Choroid plexus epithelial cell (primary cell): ENCODE measurements at regions not wholly inside any gene's neighbourhood (a gene's known extent, or its start where the extent isn't known, plus 50 kb on each side); places are given as distances from the start of the nearest gene placed in this dataset.

Experiments
- DNase-seq: peaks from one replicate; pipeline ENCODE4 v3.0.0-alpha.2; 2010; ENCODE audit warnings: low read depth
- H3K4me3 ChIP-seq: 2 replicates; pipeline ENCODE4 v1.5.1; 2011; ENCODE audit warnings: low read depth, mild to moderate bottlenecking, control low read depth, low read length, moderate library complexity
- TF ChIP-seq, protein P1 (sequence below): conservative IDR thresholded peaks from 2 replicates; pipeline ENCODE4 v1.5.1; 2011; ENCODE audit warnings: low read depth, mild to moderate bottlenecking, control low read depth, inconsistent platforms, low read length, moderate library complexity

DNA sequence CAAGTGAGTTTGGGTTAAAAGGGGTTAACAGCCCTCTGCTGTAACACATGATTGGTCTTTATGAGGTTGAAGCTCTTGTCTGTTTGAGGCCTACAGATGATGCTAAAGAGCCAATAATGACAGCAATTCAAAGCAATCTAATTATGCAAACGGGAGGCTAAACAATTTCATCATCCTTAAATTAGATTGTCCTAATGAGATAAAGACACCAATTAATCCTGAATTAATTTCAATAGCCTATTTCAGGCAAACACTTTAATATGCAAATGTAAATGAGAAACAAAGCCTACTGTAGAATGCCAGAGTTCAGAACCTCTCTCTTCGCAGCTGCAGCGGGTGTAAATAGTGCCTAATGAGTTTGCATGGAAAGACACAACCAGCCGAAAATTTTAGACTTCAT, 504.7 kb upstream of the PBX1 start:
- no peak overlapping the region for H3K4me3 ChIP-seq

DNA sequence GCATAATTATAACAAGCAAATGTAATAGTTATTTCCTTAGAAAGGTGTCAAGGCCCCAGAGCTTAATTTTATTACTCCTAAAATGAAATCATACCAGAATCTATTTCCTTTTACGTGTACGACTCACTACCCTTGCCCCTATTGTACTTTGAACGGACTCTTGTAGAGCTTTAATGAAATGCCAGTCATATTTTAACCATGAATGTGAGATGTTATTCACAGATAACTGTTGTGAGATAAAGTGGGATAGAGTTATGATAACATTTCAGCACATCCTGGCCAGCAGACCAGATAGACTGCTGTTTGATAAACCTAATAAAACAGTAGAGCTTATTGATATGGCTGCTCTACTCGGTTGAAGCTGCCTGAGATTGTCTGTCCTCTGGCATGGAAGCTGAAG, 500.8 kb upstream of the PBX1 start:
- TF ChIP-seq, protein P1, sequence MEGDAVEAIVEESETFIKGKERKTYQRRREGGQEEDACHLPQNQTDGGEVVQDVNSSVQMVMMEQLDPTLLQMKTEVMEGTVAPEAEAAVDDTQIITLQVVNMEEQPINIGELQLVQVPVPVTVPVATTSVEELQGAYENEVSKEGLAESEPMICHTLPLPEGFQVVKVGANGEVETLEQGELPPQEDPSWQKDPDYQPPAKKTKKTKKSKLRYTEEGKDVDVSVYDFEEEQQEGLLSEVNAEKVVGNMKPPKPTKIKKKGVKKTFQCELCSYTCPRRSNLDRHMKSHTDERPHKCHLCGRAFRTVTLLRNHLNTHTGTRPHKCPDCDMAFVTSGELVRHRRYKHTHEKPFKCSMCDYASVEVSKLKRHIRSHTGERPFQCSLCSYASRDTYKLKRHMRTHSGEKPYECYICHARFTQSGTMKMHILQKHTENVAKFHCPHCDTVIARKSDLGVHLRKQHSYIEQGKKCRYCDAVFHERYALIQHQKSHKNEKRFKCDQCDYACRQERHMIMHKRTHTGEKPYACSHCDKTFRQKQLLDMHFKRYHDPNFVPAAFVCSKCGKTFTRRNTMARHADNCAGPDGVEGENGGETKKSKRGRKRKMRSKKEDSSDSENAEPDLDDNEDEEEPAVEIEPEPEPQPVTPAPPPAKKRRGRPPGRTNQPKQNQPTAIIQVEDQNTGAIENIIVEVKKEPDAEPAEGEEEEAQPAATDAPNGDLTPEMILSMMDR, result no peak
- no peak overlapping the region for H3K4me3 ChIP-seq
- DNase-seq, result peak; percentile 1

More for the DNA sequence above, 504.7 kb upstream of the PBX1 start:
- DNase-seq, result no peak
- TF ChIP-seq, protein P1, result no peak

DNA sequence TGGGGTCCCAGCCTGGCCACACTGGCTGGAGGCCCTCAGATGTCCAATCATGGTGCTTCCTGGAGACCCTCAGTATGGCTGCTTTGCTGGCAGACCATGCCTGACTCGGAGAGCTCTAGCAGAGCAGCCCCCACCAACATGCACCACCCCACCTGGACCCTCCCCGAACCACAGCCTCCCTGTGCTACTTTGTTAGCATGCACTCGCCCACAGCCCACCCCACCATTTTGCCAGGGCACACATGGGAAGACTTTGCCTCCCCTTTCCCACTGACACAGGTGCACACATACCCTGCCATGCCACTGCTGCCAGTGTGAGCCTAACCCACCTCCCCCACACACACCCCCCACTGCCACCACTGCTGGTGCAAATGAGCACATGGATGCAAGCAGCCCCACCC, 497.5 kb upstream of the PBX1 start:
- TF ChIP-seq, protein P1, result no peak
- H3K4me3 ChIP-seq, result no peak overlapping the region
- DNase-seq, result no peak

DNA sequence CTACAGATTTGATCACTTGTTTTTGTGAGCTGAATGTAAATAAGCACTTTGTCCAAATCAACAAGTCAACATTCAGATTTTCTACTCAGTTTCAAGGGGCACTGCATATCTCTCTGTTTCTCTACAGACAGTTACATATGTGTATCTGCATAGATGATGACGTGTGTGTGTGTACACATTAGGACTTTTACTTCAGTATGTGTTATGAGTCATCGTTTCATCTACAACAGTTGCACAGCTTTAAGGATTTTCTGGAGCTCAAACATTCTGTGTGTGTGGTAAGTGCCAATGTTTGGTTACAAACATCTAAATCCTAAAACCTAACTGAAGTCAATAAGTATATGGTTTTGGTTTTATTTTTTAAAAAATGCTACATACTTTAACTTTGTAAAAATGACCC, 494.5 kb upstream of the PBX1 start:
- DNase-seq, result peak; percentile 5
- TF ChIP-seq, protein P1, result no peak
- no peak overlapping the region for H3K4me3 ChIP-seq

DNA sequence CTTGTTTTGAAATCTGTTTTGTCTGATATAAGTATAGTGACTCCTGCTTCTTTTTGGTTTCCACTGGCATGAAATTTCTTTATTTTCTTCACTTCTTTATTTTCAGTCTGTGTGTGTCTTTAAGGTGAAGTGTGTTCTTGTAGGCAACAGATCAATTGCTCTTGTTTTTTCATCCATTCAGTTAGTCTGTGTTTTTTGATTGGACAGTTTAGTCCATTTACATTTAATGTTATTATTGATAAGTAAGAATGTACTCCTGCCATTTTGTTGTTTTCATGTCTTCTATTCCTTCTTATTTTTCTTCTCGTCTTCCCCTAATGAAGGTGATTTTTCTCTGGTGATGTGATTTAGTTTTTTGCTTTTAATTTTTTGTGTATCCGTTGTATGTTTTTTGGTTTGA, 487.7 kb upstream of the PBX1 start:
- no peak overlapping the region for H3K4me3 ChIP-seq
- DNase-seq, result no peak
- TF ChIP-seq, protein P1, result no peak

DNA sequence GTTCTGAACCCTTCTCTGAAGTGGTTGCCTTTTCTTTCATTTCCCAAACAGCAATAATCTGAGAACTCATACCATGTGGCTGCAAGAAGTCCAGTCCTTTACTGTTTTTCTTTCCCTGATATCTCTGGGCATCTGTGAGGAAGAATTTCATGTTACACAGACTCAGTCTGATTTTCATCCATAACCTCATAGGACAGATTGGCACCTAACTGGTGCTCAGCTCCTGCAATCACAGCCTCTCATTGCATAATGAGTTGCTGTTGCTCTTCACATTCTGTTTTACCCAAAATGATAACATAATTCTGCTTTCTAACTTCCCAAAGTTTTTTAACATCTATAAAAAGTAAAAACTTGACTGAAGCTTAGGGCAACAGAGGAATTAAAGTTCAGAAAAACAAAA, 472.2 kb upstream of the PBX1 start:
- TF ChIP-seq, protein P1, result no peak
- no peak for DNase-seq

DNA sequence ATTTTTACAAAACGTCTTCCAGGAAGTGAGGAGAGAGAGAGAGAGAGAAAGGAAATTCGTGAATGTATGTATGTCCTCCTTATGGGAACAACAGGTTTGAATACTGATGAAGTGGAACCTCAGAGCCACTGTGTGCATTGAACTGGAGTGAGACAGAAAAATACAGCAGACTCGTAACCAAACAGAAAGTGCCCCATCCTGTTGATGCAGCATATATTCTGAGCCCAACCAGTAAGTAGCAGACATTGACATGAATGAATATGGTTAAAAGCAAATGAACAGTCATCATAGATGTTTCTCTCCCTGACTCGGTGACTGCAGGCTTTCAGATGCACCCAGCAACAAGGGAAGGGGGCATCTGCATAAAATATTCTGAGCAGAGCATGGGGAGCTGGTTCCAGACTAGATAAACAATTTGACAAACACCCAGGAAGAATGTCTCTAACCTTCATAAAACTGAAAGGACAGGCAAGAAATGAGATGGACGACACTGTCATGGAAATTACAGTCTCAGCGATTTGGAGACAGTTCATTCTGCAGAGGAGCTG, 471.0 kb upstream of the PBX1 start:
- no peak overlapping the region for H3K4me3 ChIP-seq
- no peak for DNase-seq
- TF ChIP-seq, protein P1, result no peak

More for the DNA sequence above, 472.2 kb upstream of the PBX1 start:
- H3K4me3 ChIP-seq, result no peak overlapping the region
